ENCODE measurements at regions not wholly inside any gene's neighbourhood (a gene's known extent, or its start where the extent isn't known, plus 50 kb on each side); places are given as distances from the start of the nearest gene placed in this dataset.

GRCh38 chr20:56711018-56711417 is 81.9 kb downstream of the TFAP2C start:
- no peaks in the 10 kb centered on the region for H3K36me3 Mint-ChIP-seq (ENCODE audit: low read depth)
- intact Hi-C loops (cut with micrococcal nuclease) = no loop called here
- H3K4me3 Mint-ChIP-seq = no peak overlapping the region
- no peak for DNase-seq (ENCODE audit: low spot score)
- no peaks in the 10 kb centered on the region for H3K4me1 Mint-ChIP-seq (ENCODE audit: low read depth)
- no peak overlapping the region for H3K27ac Mint-ChIP-seq
- H3K9me3 Mint-ChIP-seq = no peaks in the 10 kb centered on the region
- H3K27me3 Mint-ChIP-seq (ENCODE audit: insufficient read depth) = peaks cover 2% of the 10 kb centered on the region

- Mint-ChIP-seq H3K27me3 (ENCODE audit: insufficient read depth) (peaks cover 3% of the 10 kb centered on the region), H3K4me1 (ENCODE audit: low read depth) (no peaks in the 10 kb centered on the region), H3K36me3 (ENCODE audit: low read depth) (no peaks in the 10 kb centered on the region), H3K9me3 (no peaks in the 10 kb centered on the region), H3K27ac (no peak overlapping the region), H3K4me3 (no peak overlapping the region)
- DNase-seq (ENCODE audit: low spot score) = no peak
- intact Hi-C loops (cut with micrococcal nuclease) = no loop called here
Observed at GRCh38 chr20:56715309-56715708, 86.2 kb downstream of the TFAP2C start.

GRCh38 chr20:56715902-56716519 is 86.9 kb downstream of the TFAP2C start:
- peaks cover 3% of the 10 kb centered on the region for H3K27me3 Mint-ChIP-seq (ENCODE audit: insufficient read depth)
- no peaks in the 10 kb centered on the region for H3K36me3 Mint-ChIP-seq (ENCODE audit: low read depth)
- no peak overlapping the region for H3K4me3 Mint-ChIP-seq
- no peak overlapping the region for H3K27ac Mint-ChIP-seq
- intact Hi-C loops (cut with micrococcal nuclease) = no loop called here
- DNase-seq (ENCODE audit: low spot score) = no peak
- no peaks in the 10 kb centered on the region for H3K4me1 Mint-ChIP-seq (ENCODE audit: low read depth)
- no peaks in the 10 kb centered on the region for H3K9me3 Mint-ChIP-seq

- Mint-ChIP-seq H3K36me3 (ENCODE audit: low read depth) (no peaks in the 10 kb centered on the region), H3K4me3 (no peak overlapping the region), H3K27ac (no peak overlapping the region), H3K4me1 (ENCODE audit: low read depth) (no peaks in the 10 kb centered on the region), H3K27me3 (ENCODE audit: insufficient read depth) (peaks cover 3% of the 10 kb centered on the region), H3K9me3 (no peaks in the 10 kb centered on the region)
- DNase-seq (ENCODE audit: low spot score) = no peak
- intact Hi-C loops (cut with micrococcal nuclease) = no loop called here
Observed at GRCh38 chr20:56716806-56717205, 87.7 kb downstream of the TFAP2C start.

GRCh38 chr20:56718816-56719215 is 89.7 kb downstream of the TFAP2C start:
- intact Hi-C loops (cut with micrococcal nuclease) = no loop called here
- no peaks in the 10 kb centered on the region for H3K4me1 Mint-ChIP-seq (ENCODE audit: low read depth)
- peaks cover 3% of the 10 kb centered on the region for H3K27me3 Mint-ChIP-seq (ENCODE audit: insufficient read depth)
- no peak overlapping the region for H3K4me3 Mint-ChIP-seq
- H3K36me3 Mint-ChIP-seq (ENCODE audit: low read depth) = no peaks in the 10 kb centered on the region
- H3K27ac Mint-ChIP-seq = no peak overlapping the region
- H3K9me3 Mint-ChIP-seq = no peaks in the 10 kb centered on the region
- DNase-seq (ENCODE audit: low spot score) = no peak

- no peaks in the 10 kb centered on the region for H3K36me3 Mint-ChIP-seq (ENCODE audit: low read depth)
- DNase-seq (ENCODE audit: low spot score) = no peak
- no peaks in the 10 kb centered on the region for H3K4me1 Mint-ChIP-seq (ENCODE audit: low read depth)
- no peaks in the 10 kb centered on the region for H3K9me3 Mint-ChIP-seq
- peaks cover 1% of the 10 kb centered on the region for H3K27me3 Mint-ChIP-seq (ENCODE audit: insufficient read depth)
- H3K4me3 Mint-ChIP-seq = no peak overlapping the region
- no peak overlapping the region for H3K27ac Mint-ChIP-seq
- intact Hi-C loops (cut with micrococcal nuclease) = no loop called here
Observed at GRCh38 chr20:56720620-56721213, 91.6 kb downstream of the TFAP2C start.

- H3K9me3 Mint-ChIP-seq = no peaks in the 10 kb centered on the region
- H3K4me1 Mint-ChIP-seq (ENCODE audit: low read depth) = no peaks in the 10 kb centered on the region
- H3K27me3 Mint-ChIP-seq (ENCODE audit: insufficient read depth) = peaks cover 1% of the 10 kb centered on the region
- no peak for DNase-seq (ENCODE audit: low spot score)
- no peak overlapping the region for H3K27ac Mint-ChIP-seq
- intact Hi-C loops (cut with micrococcal nuclease) = no loop called here
- no peaks in the 10 kb centered on the region for H3K36me3 Mint-ChIP-seq (ENCODE audit: low read depth)
- no peak overlapping the region for H3K4me3 Mint-ChIP-seq
Observed at GRCh38 chr20:56722042-56722441, 92.9 kb downstream of the TFAP2C start.

- no peak for DNase-seq (ENCODE audit: low spot score)
- Mint-ChIP-seq H3K27me3 (ENCODE audit: insufficient read depth) (peaks cover 1% of the 10 kb centered on the region), H3K9me3 (no peaks in the 10 kb centered on the region), H3K4me3 (no peak overlapping the region), H3K27ac (no peak overlapping the region), H3K36me3 (ENCODE audit: low read depth) (no peaks in the 10 kb centered on the region), H3K4me1 (ENCODE audit: low read depth) (no peaks in the 10 kb centered on the region)
- intact Hi-C loops (cut with micrococcal nuclease) = no loop called here
Observed at GRCh38 chr20:56723331-56723730, 94.2 kb downstream of the TFAP2C start.

- DNase-seq (ENCODE audit: low spot score) = no peak
- Mint-ChIP-seq H3K4me3 (no peak overlapping the region), H3K9me3 (no peaks in the 10 kb centered on the region), H3K36me3 (ENCODE audit: low read depth) (no peaks in the 10 kb centered on the region), H3K4me1 (ENCODE audit: low read depth) (no peaks in the 10 kb centered on the region), H3K27me3 (ENCODE audit: insufficient read depth) (peaks cover 1% of the 10 kb centered on the region), H3K27ac (no peak overlapping the region)
- intact Hi-C loops (cut with micrococcal nuclease) = no loop called here
Observed at GRCh38 chr20:56724241-56724757, 95.2 kb downstream of the TFAP2C start.

GRCh38 chr20:56730003-56730402 is 100.9 kb downstream of the TFAP2C start:
- no peaks in the 10 kb centered on the region for H3K36me3 Mint-ChIP-seq (ENCODE audit: low read depth)
- no peak overlapping the region for H3K27ac Mint-ChIP-seq
- H3K4me3 Mint-ChIP-seq = no peak overlapping the region
- no peaks in the 10 kb centered on the region for H3K4me1 Mint-ChIP-seq (ENCODE audit: low read depth)
- peaks cover 7% of the 10 kb centered on the region for H3K27me3 Mint-ChIP-seq (ENCODE audit: insufficient read depth)
- no peaks in the 10 kb centered on the region for H3K9me3 Mint-ChIP-seq
- DNase-seq (ENCODE audit: low spot score) = no peak
- intact Hi-C loops (cut with micrococcal nuclease) = no loop called here

- no peak for DNase-seq (ENCODE audit: low spot score)
- Mint-ChIP-seq H3K4me1 (ENCODE audit: low read depth) (no peaks in the 10 kb centered on the region), H3K36me3 (ENCODE audit: low read depth) (no peaks in the 10 kb centered on the region), H3K4me3 (no peak overlapping the region), H3K27me3 (ENCODE audit: insufficient read depth) (peaks cover 13% of the 10 kb centered on the region), H3K27ac (no peak overlapping the region), H3K9me3 (no peaks in the 10 kb centered on the region)
- intact Hi-C loops (cut with micrococcal nuclease) = no loop called here
Observed at GRCh38 chr20:56730996-56731395, 101.9 kb downstream of the TFAP2C start.

- Mint-ChIP-seq H3K27me3 (ENCODE audit: insufficient read depth) (peaks cover 17% of the 10 kb centered on the region), H3K9me3 (no peaks in the 10 kb centered on the region), H3K36me3 (ENCODE audit: low read depth) (no peaks in the 10 kb centered on the region), H3K27ac (no peak overlapping the region), H3K4me3 (no peak overlapping the region), H3K4me1 (ENCODE audit: low read depth) (no peaks in the 10 kb centered on the region)
- DNase-seq (ENCODE audit: low spot score) = no peak
- intact Hi-C loops (cut with micrococcal nuclease) = no loop called here
Observed at GRCh38 chr20:56731476-56731875, 102.4 kb downstream of the TFAP2C start.

- Mint-ChIP-seq H3K9me3 (no peaks in the 10 kb centered on the region), H3K27me3 (ENCODE audit: insufficient read depth) (peaks cover 20% of the 10 kb centered on the region), H3K4me3 (no peak overlapping the region), H3K27ac (no peak overlapping the region), H3K36me3 (ENCODE audit: low read depth) (no peaks in the 10 kb centered on the region), H3K4me1 (ENCODE audit: low read depth) (no peaks in the 10 kb centered on the region)
- DNase-seq (ENCODE audit: low spot score) = no peak
- intact Hi-C loops (cut with micrococcal nuclease) = no loop called here
Observed at GRCh38 chr20:56733967-56734366, 104.9 kb downstream of the TFAP2C start.

Measured in activated T-helper 1 cell treated with anti-CD3 and anti-CD28 coated beads, Interleukin-12 subunit alpha, Interleukin-12 subunit beta, Interleukin-2, Interleukin-4 antibody, amounts not matched to agents 30 ng/mL and 10 ng/mL and 1 ng/mL, durations not matched to agents 14 hours and 24 hours and 36 hours (primary cell).